Uterus (tissue), 3 donors: ENCODE measurements at regions not wholly inside any gene's neighbourhood (a gene's known extent, or its start where the extent isn't known, plus 50 kb on each side); places are given as distances from the start of the nearest gene placed in this dataset.

Experiments
- DNase-seq, 2 donors: peaks; one replicate each; pipeline ENCODE4 v3.0.0-alpha.2; 2019 to 2020
- H3K27ac ChIP-seq, 2 donors: fragments of 200-600 bp; sonication (generic); 1 replicate in 1 of 2; 2 replicates in 1 of 2; pipeline ENCODE4 v1.5.1; 2016 to 2018
- H3K27me3 ChIP-seq, 2 donors: fragments of 200-600 bp; sonication (generic); one replicate each; pipeline ENCODE4 v1.5.1; 2018 to 2019; ENCODE audit warnings: control low read depth in 1 of 2
- H3K36me3 ChIP-seq, 2 donors: fragments of 200-600 bp; sonication (generic); one replicate each; pipeline ENCODE4 v1.5.1; 2019; ENCODE audit warnings: control low read depth in 1 of 2
- H3K4me1 ChIP-seq, 2 donors: fragments of 200-600 bp; sonication (generic); one replicate each; pipeline ENCODE4 v1.5.1; 2018 to 2019; ENCODE audit warnings: control low read depth in 1 of 2
- H3K4me3 ChIP-seq, 2 donors: fragments of 200-600 bp; sonication (generic); 1 replicate in 1 of 2; 2 replicates in 1 of 2; pipeline ENCODE4 v1.5.1; 2018 to 2019; ENCODE audit warnings: mild to moderate bottlenecking in 1 of 2
- H3K9me3 ChIP-seq, 2 donors: fragments of 200-600 bp; sonication (generic); one replicate each; pipeline ENCODE4 v1.5.1; 2019; ENCODE audit warnings: control low read depth in 1 of 2
- CTCF ChIP-seq, 4 experiments: fragments of 200-600 bp in 2 of 4; fragments of 450-650 bp in 2 of 4; sonication (generic) in 2 of 4; IDR thresholded peaks; one replicate each; pipeline ENCODE4 v1.5.1; 2016 to 2019; ENCODE audit warnings: antibody characterized with exemption in 4 of 4, mild to moderate bottlenecking in 2 of 4, moderate library complexity in 1 of 4
- POLR2A ChIP-seq, 2 donors: fragments of 450-650 bp; IDR thresholded peaks; one replicate each; pipeline ENCODE4 v1.6.1; 2016; ENCODE audit warnings: antibody characterized with exemption in 2 of 2, mild to moderate bottlenecking in 1 of 2, moderate library complexity in 1 of 2
- intact Hi-C: fragments of 100-400 bp; cut with DNase I; formaldehyde crosslinking; loops from one replicate; pipeline ENCODE4 v1.15.1; 2023; ENCODE audit warnings: low total_unique reads
- donor health status: DM: yes; HTN: yes; CAD: no.

GRCh38 chr10:35762311-35763030, 120.4 kb upstream of the FZD8 start:
- Histone ChIP-seq H3K36me3 (no peaks in the 10 kb centered on the region), H3K4me1 (no peaks in the 10 kb centered on the region), H3K27ac (no peak overlapping the region), H3K27me3 (no peaks in the 10 kb centered on the region), H3K9me3 (no peaks in the 10 kb centered on the region), H3K4me3 (no peak overlapping the region)
- no peak for DNase-seq
- intact Hi-C loops = no loop called here
- TF ChIP-seq POLR2A (IDR thresholded peaks at IDR 0.05) = no peak
- TF ChIP-seq CTCF (IDR thresholded peaks at IDR 0.05) = no peak

DNA sequence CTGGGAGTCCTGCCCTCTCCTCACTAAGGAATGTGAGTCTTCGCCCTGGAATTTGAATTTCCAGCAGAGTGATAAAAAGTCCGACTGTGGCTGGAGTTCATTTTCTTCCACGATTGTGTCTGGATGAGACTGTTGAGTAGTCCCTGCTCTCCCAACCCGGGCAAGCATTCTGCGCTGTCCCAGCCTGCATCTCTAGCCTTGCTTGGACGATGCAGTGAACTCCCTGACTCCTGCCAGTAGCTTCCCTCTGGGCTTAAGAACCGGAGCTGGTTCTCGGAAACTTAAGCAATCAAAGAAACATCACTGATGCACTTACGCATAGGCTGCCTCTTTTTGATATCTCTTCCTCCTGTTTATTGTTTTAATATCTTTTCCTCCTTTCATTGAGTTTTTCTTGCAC, 116.0 kb upstream of the FZD8 start:
- no peaks in the 10 kb centered on the region for H3K27me3 ChIP-seq
- TF ChIP-seq CTCF (IDR thresholded peaks at IDR 0.05) = no peak
- no peak for TF ChIP-seq POLR2A (IDR thresholded peaks at IDR 0.05)
- H3K4me1 ChIP-seq = no peaks in the 10 kb centered on the region
- no peaks in the 10 kb centered on the region for H3K9me3 ChIP-seq
- H3K36me3 ChIP-seq = no peaks in the 10 kb centered on the region
- no peak overlapping the region for H3K4me3 ChIP-seq
- intact Hi-C loops = no loop called here
- no peak overlapping the region for H3K27ac ChIP-seq
- DNase-seq = peak in 1 of 2 donors; percentile 27

DNA sequence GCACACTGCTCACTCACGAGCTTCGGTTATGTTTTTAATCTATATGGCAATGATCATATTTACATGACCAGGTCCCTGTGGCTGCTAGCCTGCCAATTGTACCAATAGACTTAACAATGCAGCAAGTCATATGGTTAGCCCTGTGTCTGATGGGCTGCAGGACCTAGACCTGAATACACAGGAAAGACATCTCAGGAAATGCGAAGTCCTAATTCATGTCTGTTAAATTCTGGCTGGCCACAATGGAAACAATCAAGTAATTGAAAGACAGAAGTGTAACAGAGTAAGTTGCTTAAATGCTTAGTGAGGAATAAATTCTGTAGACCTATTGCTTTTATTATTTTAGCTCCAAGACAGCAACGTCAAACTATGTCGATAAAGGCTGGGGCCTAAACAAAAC, 112.4 kb upstream of the FZD8 start:
- intact Hi-C loops = no loop called here
- Histone ChIP-seq H3K4me3 (no peak overlapping the region), H3K36me3 (no peaks in the 10 kb centered on the region), H3K27me3 (no peaks in the 10 kb centered on the region), H3K9me3 (no peaks in the 10 kb centered on the region), H3K4me1 (no peaks in the 10 kb centered on the region), H3K27ac (no peak overlapping the region)
- no peak for TF ChIP-seq CTCF (IDR thresholded peaks at IDR 0.05)
- no peak for TF ChIP-seq POLR2A (IDR thresholded peaks at IDR 0.05)
- no peak for DNase-seq

DNA sequence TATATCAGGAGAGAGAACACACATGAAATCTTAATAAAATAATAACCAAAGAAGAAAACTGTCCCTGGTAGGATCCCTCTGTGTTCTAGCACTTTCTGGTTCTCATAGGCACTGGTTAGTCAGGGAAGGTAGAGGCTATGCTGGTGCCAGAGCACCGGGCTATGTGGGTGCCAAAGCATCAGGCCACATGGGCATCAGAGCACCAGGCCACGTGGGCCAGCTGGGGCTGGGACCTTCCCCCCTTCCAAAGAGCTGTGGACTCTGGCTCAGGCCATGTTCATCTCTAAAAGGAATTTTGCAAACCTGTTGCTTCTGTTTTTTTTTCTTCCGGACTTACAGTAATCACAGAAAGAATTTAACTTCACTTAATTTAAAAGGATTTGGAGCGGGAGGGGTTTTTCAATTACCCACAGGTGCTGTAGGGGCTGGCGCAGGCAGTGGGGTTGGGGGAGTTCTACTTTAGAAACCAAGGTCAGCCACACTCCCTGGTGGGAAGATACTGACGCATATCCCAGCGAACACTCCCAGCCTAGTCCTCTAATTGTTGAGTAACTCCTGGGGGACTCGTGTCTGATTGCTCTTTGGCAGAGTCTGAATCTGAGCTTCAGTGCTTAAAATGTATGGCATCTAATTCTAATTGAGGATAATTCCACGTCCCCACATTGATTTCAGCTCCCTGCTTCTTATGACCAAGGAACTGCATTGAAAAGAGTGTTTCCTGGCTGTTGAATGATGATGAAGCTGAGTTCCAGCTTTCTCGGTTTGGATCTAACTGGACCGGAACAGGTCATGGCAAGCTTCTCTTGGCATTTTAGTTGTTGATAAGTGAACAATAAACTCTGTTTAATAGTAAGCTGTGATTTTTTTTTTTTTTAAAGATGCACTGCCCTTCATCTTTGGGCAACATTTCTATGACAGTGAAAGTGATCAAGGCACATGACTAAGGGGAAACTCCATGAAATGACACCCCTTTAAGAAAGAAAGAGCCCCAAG, 110.7 kb upstream of the FZD8 start:
- no peak for DNase-seq
- Histone ChIP-seq H3K36me3 (no peaks in the 10 kb centered on the region), H3K9me3 (no peaks in the 10 kb centered on the region), H3K4me1 (no peaks in the 10 kb centered on the region), H3K27me3 (no peaks in the 10 kb centered on the region), H3K4me3 (no peak overlapping the region), H3K27ac (no peak overlapping the region)
- intact Hi-C loops = no loop called here
- no peak for TF ChIP-seq CTCF (IDR thresholded peaks at IDR 0.05)
- TF ChIP-seq POLR2A (IDR thresholded peaks at IDR 0.05) = no peak

DNA sequence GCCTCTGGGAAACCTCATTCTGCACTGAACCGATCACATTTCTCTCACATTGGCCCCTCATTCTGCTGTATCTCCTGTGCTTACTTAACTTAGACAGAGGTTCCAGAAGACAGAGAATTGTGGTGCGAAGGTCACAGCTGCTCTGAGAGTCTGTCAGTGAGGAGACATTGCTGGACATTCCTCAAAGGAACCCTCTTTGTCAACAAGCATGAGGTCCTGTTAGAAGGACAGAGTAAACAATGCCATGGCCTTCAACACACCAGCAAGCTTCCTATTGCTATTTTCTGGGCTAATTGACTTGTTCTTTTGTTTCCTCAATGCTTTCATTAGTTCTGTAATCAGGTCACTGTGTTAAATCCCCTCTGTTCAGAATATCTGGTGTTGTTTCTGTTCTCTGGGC, 109.3 kb upstream of the FZD8 start:
- intact Hi-C loops = no loop called here
- Histone ChIP-seq H3K27me3 (no peaks in the 10 kb centered on the region), H3K27ac (no peak overlapping the region), H3K4me1 (no peaks in the 10 kb centered on the region), H3K4me3 (no peak overlapping the region), H3K36me3 (no peaks in the 10 kb centered on the region), H3K9me3 (no peaks in the 10 kb centered on the region)
- TF ChIP-seq CTCF (IDR thresholded peaks at IDR 0.05) (no peak), POLR2A (IDR thresholded peaks at IDR 0.05) (no peak)
- DNase-seq = no peak
